Hepatocyte (in vitro differentiated cells): ENCODE measurements at regions not wholly inside any gene's neighbourhood (a gene's known extent, or its start where the extent isn't known, plus 50 kb on each side); places are given as distances from the start of the nearest gene placed in this dataset.
"Not testable (repeated sequence)": the region's sequence is repeated elsewhere in the genome, so short reads cannot be mapped to it uniquely, and the experiment has no call there.

Experiments
- EZH2 ChIP-seq: fragments of 200-600 bp; sonication (generic); IDR thresholded peaks from 2 replicates; pipeline ENCODE4 v1.6.1; 2016; ENCODE audit warnings: antibody characterized with exemption, mild to moderate bottlenecking, borderline replicate concordance
- EZH2phosphoT487 ChIP-seq: fragments of 200-600 bp; sonication (generic); IDR thresholded peaks from one replicate; pipeline ENCODE4 v1.6.1; 2018; ENCODE audit warnings: antibody characterized with exemption, mild to moderate bottlenecking, low read depth, moderate library complexity; ENCODE audit not compliant: unreplicated experiment, severe bottlenecking
- TF ChIP-seq, protein P1 (sequence below): fragments of 200-600 bp; sonication (generic); IDR thresholded peaks from 2 replicates; pipeline ENCODE4 v1.5.1; 2016; ENCODE audit warnings: antibody characterized with exemption, mild to moderate bottlenecking; ENCODE audit not compliant: poor library complexity

DNA sequence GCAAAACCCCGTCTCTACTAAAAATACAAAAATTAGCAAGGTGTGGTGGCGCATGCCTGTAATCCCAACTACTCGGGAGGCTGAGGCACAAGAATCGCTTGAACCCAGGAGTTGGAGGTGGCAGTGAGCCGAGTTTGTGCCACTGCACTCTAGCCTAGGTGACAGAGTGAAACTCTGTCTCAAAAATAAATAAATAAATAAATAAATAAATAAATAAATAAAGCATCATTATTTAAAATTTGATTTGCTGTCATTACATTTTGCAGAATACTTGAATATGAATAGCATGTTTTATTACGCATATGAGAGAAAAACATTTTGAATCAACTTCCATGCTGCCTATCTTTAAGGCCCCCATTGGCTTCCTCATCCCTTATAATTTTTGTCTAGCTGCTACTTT lies 53.4 kb upstream of the MED14 start:
- TF ChIP-seq, protein P1, sequence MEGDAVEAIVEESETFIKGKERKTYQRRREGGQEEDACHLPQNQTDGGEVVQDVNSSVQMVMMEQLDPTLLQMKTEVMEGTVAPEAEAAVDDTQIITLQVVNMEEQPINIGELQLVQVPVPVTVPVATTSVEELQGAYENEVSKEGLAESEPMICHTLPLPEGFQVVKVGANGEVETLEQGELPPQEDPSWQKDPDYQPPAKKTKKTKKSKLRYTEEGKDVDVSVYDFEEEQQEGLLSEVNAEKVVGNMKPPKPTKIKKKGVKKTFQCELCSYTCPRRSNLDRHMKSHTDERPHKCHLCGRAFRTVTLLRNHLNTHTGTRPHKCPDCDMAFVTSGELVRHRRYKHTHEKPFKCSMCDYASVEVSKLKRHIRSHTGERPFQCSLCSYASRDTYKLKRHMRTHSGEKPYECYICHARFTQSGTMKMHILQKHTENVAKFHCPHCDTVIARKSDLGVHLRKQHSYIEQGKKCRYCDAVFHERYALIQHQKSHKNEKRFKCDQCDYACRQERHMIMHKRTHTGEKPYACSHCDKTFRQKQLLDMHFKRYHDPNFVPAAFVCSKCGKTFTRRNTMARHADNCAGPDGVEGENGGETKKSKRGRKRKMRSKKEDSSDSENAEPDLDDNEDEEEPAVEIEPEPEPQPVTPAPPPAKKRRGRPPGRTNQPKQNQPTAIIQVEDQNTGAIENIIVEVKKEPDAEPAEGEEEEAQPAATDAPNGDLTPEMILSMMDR, result not testable (repeated sequence)
- not testable (repeated sequence) for TF ChIP-seq EZH2, EZH2phosphoT487
